Natural killer cell treated with Interleukin-12 subunit alpha and Interleukin-12 subunit beta and Interleukin-15 and Interleukin-18, amount 100 ng/mL, for 72 hours (primary cell): ENCODE measurements at regions not wholly inside any gene's neighbourhood (a gene's known extent, or its start where the extent isn't known, plus 50 kb on each side); places are given as distances from the start of the nearest gene placed in this dataset.

Experiments
- ATAC-seq, 2 donors: fragments of 150-1000 bp; cut with Tn5 transposase in 1 of 2; sonication (Bioruptor Pico), chemical (Tn5 transposase) in 1 of 2; 2 replicates each; pipeline ENCODE4 v1.10.0; 2021
- DNase-seq: peaks from one replicate; pipeline ENCODE4 v3.0.0; 2022; ENCODE audit warnings: low spot score
- H3K27ac Mint-ChIP-seq, 2 donors: 1 replicate in 1 of 2; 2 replicates in 1 of 2; pipeline ENCODE4 v1.8.0; 2022; ENCODE audit warnings: mixed read lengths in 2 of 2, mild to moderate bottlenecking in 1 of 2, moderate library complexity in 1 of 2
- H3K27me3 Mint-ChIP-seq, 2 donors: 1 replicate in 1 of 2; 2 replicates in 1 of 2; pipeline ENCODE4 v1.8.0; 2022; ENCODE audit warnings: mixed read lengths in 2 of 2
- H3K36me3 Mint-ChIP-seq: one replicate; pipeline ENCODE4 v1.8.0; 2022; ENCODE audit warnings: mixed read lengths
- H3K4me1 Mint-ChIP-seq, 2 donors: 1 replicate in 1 of 2; 2 replicates in 1 of 2; pipeline ENCODE4 v1.8.0; 2022; ENCODE audit warnings: low read depth in 2 of 2, mixed read lengths in 2 of 2, mild to moderate bottlenecking in 1 of 2
- H3K4me3 Mint-ChIP-seq: one replicate; pipeline ENCODE4 v1.8.0; 2022; ENCODE audit warnings: mixed read lengths
- H3K9me3 Mint-ChIP-seq: 2 replicates; pipeline ENCODE4 v1.8.0; 2022; ENCODE audit warnings: mixed read lengths

DNA sequence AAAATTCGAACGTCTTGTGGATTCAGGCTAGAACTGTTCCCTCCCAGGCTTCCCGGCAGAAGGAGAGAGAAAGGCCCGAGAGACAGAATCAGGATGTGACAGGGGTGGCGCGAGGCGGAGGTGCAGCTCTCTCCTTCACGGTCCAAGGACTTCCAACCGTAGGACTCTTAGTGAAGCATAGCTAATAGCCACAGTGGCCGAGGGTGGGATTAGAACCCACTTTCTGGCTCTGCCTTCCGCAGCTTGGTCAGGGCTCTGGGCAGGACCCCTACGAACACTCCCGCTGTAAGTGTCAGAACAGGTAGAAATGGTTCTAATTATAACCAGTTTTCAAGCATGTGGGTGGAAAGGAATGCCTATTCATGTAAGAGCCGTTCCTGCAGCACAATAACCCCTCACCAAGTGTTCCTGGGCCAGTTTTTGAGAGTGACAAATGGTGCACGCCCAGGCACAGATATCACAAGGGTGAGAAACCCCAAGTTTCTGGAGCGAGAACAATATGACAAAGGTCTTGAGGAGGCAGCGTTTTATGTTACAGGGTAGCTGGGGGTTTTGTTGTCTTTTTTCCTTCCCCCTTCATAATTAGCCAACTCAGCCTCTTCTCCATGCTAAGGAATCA is 86.4 kb downstream of the SYF2 start:
- Mint-ChIP-seq H3K4me1 (peaks cover 13 to 15% of the 10 kb centered on the region in 2 donors), H3K4me3 (no peak overlapping the region), H3K27ac (no peak overlapping the region), H3K27me3 (peaks cover 24 to 32% of the 10 kb centered on the region in 2 donors), H3K9me3 (no peaks in the 10 kb centered on the region), H3K36me3 (peaks cover 4% of the 10 kb centered on the region)
- ATAC-seq (no peak), DNase-seq (no peak)

DNA sequence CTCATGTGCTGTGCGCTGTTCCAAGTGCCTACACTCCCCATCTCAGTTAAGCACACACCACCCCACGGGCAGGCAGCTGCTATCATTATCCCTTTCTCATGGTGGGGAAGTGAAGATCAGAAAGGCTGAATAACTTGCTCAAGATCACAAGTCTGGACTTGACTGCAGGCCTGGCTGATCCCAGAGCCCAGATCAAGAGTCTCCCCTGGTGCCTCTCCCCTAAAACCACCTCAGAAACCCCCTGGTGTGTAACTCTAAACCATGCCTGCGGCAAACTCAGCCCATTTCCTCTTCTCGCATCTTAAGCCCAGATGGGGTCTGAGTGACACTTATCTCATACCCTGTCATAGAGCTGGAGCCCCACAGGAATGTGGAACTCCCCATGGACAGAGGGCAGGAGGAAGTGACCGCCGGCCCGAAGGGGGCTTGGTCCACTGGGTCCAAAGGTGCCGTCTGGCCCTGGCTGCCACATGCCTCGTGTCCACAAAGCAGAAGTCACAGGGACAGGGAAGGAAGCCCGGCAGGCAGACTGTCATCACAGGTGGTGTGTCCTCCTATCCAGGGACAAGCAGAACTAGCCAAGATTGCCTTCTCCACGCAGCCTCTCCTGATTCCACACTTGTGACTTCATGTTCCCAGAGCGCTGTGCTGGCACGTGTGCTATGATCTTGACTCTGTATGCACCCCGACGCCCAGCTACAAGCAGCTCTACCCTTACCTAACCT is 92.1 kb downstream of the SYF2 start:
- Mint-ChIP-seq H3K27ac (peak overlapping the region in 1 of 2 donors; percentile 80), H3K27me3 (peaks cover 19 to 33% of the 10 kb centered on the region in 2 donors), H3K9me3 (no peaks in the 10 kb centered on the region), H3K4me3 (peak overlapping the region; percentile 44), H3K36me3 (no peaks in the 10 kb centered on the region), H3K4me1 (peaks cover 11 to 25% of the 10 kb centered on the region in 2 donors)
- DNase-seq = peak; percentile 78
- ATAC-seq = peak; percentile 86 to 92

DNA sequence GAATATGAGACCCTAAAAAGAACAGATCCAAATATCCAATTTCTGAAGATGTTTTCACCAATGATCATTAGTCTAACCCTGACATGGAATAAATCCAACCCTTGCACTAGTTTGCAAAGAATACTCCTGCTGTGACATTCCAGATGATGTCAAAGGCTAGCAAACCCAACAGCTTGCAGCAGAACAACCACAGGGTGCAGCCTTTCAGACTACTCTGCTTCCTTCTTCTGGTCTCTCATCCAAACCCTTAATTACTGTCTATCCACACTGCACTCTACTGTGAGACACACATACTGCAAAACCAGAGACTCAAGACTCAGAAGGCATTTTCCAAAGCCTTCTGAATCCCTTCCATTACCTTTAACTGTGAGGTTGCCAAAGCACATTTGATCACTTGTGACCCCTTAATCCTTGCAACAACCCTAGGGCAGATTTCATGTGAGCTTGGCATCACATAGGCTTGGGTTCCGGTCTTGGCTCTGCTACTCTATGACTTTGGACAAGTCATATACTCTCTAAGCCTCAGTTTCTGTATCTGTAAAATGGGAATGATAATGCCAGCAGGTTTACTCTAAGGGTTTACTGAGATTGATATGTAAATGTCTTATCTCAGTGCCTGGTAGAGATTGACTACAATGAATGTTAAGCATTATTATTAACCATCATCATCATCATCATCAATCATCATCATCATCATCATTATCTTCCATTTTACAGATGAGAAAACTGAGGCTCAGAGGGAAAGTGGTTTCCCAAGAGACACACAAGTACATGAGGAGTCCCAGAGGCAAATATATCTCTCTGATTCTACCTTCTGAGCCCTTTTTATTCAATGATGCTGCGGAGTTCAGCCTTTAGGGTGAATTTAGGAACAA is 94.5 kb downstream of the SYF2 start:
- H3K4me3 Mint-ChIP-seq = no peak overlapping the region
- H3K4me1 Mint-ChIP-seq = peaks cover 11 to 25% of the 10 kb centered on the region in 2 donors
- no peak overlapping the region for H3K27ac Mint-ChIP-seq
- no peaks in the 10 kb centered on the region for H3K36me3 Mint-ChIP-seq
- DNase-seq (no peak), ATAC-seq (no peak)
- peaks cover 23 to 35% of the 10 kb centered on the region in 2 donors for H3K27me3 Mint-ChIP-seq
- no peaks in the 10 kb centered on the region for H3K9me3 Mint-ChIP-seq

DNA sequence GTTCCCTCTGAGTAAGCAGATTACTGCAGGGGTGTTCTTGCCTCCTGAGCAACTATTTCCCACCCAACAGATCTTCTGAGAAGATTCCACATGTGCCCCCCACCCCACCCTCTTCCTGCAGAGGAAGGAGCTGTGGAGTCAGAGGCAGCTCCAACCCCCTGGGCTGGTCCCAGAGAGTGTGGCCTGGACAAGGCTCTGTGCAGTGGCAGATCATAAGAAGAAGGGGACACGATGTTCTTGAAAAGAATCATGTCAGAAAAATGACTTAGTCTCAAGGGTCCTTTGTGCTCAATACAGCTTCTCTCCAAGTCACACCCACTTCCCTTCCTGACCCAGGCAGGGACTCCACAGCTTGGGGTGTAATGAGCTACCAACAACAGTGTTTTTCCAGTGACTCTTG is 95.2 kb downstream of the SYF2 start:
- DNase-seq (no peak), ATAC-seq (no peak)
- no peak overlapping the region for H3K27ac Mint-ChIP-seq
- H3K9me3 Mint-ChIP-seq = no peaks in the 10 kb centered on the region
- no peak overlapping the region for H3K4me3 Mint-ChIP-seq
- H3K27me3 Mint-ChIP-seq = peaks cover 18 to 35% of the 10 kb centered on the region in 2 donors
- H3K36me3 Mint-ChIP-seq = no peaks in the 10 kb centered on the region
- H3K4me1 Mint-ChIP-seq = peaks cover 11 to 25% of the 10 kb centered on the region in 2 donors

DNA sequence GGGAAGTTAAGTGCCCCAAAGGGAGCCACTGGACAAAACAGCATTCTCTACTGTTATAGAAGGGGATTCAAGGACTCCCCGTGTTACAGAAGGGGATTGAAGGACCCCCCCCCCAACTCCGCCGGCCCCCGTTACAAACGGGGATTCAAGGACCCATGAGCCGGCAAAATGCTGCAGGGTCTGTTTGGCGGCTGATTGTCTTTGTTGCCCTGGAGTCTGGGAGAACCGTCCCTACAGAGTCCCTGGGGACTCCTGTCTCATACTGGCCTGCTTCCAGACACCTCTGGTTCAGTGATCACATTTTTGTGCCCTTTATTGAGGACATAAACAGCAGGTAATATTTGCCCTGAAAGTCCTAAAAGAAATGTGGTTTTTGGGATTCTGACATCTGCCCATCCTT is 96.4 kb downstream of the SYF2 start:
- DNase-seq = no peak
- Mint-ChIP-seq H3K27ac (no peak overlapping the region), H3K9me3 (no peaks in the 10 kb centered on the region), H3K36me3 (no peaks in the 10 kb centered on the region), H3K27me3 (peaks cover 14 to 28% of the 10 kb centered on the region in 2 donors), H3K4me1 (peaks cover 11 to 21% of the 10 kb centered on the region in 2 donors), H3K4me3 (no peak overlapping the region)
- no peak for ATAC-seq

DNA sequence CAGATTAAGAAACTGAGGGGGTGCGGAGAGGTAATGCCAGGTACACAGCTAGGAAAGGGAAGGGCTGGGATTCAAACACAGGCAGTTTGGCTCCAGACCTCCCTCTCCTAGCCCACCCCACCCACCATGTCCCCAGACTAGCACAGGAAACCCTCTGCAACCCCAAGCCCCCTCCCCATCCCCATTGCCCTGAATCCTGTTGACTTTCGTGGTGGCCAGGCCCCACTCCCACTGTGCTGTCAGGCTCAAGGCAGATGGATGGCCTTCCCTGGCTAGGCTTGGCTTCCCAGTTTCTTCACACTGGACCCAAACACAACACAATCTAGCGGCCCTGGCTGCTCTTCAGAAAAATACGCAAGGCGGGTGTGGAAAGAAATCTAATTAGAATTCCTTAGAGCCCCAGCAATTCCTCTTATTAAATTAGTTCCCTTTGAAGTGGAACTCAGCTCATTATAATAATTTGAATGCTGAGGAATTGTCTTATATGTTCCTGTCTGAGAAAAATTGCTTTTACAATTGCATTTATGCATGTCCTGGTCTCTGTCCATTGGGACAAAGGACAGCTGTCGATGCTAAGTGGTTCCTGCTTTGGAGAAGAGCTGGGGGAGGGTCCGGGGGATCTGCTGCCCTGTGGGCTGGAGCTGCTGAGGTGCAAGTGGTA is 97.4 kb downstream of the SYF2 start:
- no peak overlapping the region for H3K27ac Mint-ChIP-seq
- DNase-seq (no peak), ATAC-seq (no peak)
- H3K27me3 Mint-ChIP-seq = peaks cover 12 to 21% of the 10 kb centered on the region in 2 donors
- H3K9me3 Mint-ChIP-seq = no peaks in the 10 kb centered on the region
- H3K36me3 Mint-ChIP-seq = no peaks in the 10 kb centered on the region
- H3K4me1 Mint-ChIP-seq = peaks cover under 1 to 12% of the 10 kb centered on the region in 2 donors
- H3K4me3 Mint-ChIP-seq = no peak overlapping the region

DNA sequence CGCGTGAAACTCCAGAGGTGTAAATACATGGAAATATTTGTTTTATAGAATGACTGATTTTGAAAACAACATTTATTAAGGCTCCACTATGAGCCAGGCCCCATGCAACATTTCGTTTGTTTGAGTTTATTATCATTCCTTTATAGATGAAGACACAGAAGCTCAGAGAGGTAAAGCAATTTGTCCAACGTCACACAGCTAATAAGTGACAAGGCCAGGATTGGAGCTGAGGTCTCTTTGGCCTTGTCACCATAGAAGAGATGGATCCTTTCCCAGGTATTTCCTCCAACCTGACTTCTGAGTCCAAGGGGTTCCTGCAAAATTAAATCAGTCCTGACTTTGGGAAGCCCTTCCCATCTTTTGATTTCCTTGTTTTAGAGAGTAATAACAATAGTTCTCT is 98.0 kb downstream of the SYF2 start:
- Mint-ChIP-seq H3K27ac (no peak overlapping the region), H3K36me3 (no peaks in the 10 kb centered on the region), H3K4me3 (no peak overlapping the region), H3K27me3 (peaks cover 11 to 15% of the 10 kb centered on the region in 2 donors), H3K4me1 (peaks cover 0 to 9% of the 10 kb centered on the region in 2 donors), H3K9me3 (no peaks in the 10 kb centered on the region)
- DNase-seq (no peak), ATAC-seq (no peak)

DNA sequence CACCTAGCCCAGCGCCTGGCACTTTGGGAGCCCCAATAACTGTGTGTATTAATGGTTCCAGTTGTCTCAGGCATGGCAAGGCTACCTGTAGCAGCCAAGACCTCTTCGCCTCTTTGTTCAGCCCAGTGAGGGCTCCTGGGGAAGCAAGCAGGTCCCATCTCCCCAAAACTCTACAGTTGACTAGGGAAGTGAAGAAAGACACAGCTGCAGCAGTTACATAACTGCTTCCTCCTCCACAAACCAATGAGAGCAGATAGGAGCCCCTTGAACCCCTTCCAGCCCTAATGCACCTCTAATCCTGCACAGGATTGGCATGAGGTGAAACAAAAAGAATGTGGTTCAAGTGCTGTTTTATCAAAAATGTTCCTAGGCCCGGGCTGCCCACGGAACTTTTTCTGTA is 100.5 kb downstream of the SYF2 start:
- Mint-ChIP-seq H3K27ac (no peak overlapping the region), H3K27me3 (peaks cover 6 to 11% of the 10 kb centered on the region in 2 donors), H3K4me3 (no peak overlapping the region), H3K4me1 (peaks cover 0 to 3% of the 10 kb centered on the region in 2 donors), H3K36me3 (no peaks in the 10 kb centered on the region), H3K9me3 (no peaks in the 10 kb centered on the region)
- no peak for DNase-seq
- ATAC-seq = no peak

DNA sequence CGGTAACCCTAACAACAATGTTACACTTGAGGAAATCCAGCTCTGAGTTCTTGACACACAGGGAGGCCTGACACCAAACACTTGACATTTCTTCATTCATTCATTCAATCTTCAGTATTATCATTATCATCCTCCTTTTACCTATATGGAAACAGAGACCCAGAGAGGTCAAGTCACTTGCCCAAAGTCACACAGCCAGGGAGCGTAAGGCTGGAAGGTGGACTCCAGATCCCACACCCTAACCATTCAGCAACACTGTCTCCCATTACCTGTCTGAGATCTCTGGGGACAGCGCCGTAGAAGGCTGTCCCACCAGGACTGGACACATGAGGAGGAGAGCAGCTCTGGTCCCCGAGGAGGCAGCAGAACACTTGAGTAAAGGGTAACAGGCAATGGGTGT is 101.4 kb downstream of the SYF2 start:
- peaks cover 3 to 8% of the 10 kb centered on the region in 2 donors for H3K27me3 Mint-ChIP-seq
- no peaks in the 10 kb centered on the region for H3K36me3 Mint-ChIP-seq
- no peak for DNase-seq
- no peak overlapping the region for H3K4me3 Mint-ChIP-seq
- no peaks in the 10 kb centered on the region for H3K4me1 Mint-ChIP-seq
- peak overlapping the region in 1 of 2 donors; percentile 13 for H3K27ac Mint-ChIP-seq
- no peak for ATAC-seq
- no peaks in the 10 kb centered on the region for H3K9me3 Mint-ChIP-seq

DNA sequence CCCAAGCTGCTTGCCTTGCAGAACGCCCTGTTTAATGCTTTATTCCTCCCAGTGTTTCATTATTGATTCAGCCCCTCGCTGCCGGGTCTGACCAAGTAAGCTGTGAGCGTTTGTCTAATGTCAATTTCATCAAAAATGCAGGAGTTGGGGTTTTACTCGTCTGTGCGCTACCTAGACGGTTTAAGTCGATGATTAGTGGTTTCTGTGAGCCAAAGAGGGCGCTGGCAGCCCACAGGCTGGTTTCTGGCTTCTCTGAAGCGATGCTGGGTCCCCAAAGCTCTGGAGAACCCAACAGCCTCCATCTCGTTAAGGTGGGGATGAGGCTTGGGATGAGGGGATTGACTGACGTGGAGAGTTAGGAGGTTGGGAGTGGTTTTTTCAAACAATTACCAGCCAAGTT is 102.9 kb downstream of the SYF2 start:
- H3K4me1 Mint-ChIP-seq = no peaks in the 10 kb centered on the region
- peaks cover 6 to 8% of the 10 kb centered on the region in 2 donors for H3K27me3 Mint-ChIP-seq
- DNase-seq = no peak
- no peak for ATAC-seq
- no peaks in the 10 kb centered on the region for H3K36me3 Mint-ChIP-seq
- H3K9me3 Mint-ChIP-seq = no peaks in the 10 kb centered on the region
- no peak overlapping the region for H3K27ac Mint-ChIP-seq
- H3K4me3 Mint-ChIP-seq = no peak overlapping the region

DNA sequence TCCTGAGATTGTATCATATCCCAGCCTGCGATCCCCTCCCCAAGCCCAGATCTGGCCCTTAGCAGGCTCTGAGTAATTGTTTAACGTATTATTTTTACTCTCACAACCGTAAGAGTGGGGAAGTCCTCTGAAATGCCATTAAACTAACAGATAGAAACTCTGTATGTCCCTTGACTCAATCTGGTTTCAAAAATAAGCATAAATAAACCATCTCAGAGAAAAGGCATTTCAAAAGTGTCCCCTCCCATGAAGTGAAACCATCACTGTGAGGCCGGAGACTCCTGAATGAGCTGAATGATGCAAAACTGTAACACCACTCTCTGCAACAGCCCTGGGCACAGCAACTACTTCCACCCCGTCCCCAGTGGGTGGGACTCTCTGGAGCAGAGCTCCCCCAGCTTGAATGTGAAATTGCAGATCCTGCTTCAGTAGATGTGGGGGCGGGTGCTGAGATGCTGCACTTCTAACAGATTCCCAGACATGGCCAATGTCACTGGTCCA is 104.1 kb downstream of the SYF2 start:
- Mint-ChIP-seq H3K9me3 (no peaks in the 10 kb centered on the region), H3K27ac (no peak overlapping the region), H3K36me3 (no peaks in the 10 kb centered on the region), H3K4me1 (no peaks in the 10 kb centered on the region), H3K4me3 (no peak overlapping the region), H3K27me3 (peaks cover 4 to 5% of the 10 kb centered on the region in 2 donors)
- ATAC-seq = peak in 1 of 2 donors; percentile 45
- DNase-seq = no peak

DNA sequence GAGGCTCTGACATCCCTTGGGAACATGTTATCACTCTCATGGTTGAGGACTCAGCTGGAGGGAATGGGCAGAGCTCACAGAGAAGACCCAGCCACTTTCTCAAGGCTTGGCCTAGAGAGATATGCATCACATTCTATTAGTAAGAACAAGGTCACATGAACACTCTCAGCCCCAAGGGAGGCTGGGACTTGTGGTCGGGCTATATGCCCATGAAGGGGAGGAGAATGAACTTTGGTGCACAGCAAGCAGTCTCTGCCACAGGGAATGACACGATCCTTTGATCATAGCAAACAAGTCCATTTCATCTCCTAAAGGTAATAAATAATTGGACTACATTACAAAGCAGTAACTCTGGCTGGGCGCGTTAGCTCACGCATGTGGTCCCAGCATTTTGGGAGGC is 105.7 kb downstream of the SYF2 start:
- DNase-seq (no peak), ATAC-seq (no peak)
- Mint-ChIP-seq H3K4me1 (no peaks in the 10 kb centered on the region), H3K36me3 (no peaks in the 10 kb centered on the region), H3K27me3 (peaks cover 0 to 2% of the 10 kb centered on the region in 2 donors), H3K27ac (no peak overlapping the region), H3K4me3 (no peak overlapping the region), H3K9me3 (no peaks in the 10 kb centered on the region)

DNA sequence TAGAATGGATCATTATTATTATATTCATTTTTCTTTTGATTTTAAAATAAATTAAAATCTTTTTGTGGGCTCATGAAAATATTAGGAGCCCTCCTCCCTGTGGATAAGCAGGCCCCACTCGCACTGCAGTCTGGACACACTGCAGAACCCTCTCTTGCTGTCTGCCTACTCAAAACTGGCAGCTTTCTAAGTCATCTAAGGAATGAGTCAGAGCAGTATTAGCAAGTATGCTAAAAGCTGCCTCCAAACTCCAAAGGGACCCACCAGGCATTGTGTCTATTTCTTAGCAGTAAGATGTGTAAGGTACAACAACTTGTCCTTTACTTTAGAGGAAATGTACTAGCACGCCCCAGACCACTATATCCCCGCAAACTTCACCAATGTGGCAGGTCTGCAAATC is 108.8 kb downstream of the SYF2 start:
- H3K9me3 Mint-ChIP-seq = no peaks in the 10 kb centered on the region
- ATAC-seq = peak; percentile 50 to 84
- H3K4me1 Mint-ChIP-seq = peaks cover 7 to 9% of the 10 kb centered on the region in 2 donors
- H3K27ac Mint-ChIP-seq = no peak overlapping the region
- no peak for DNase-seq
- H3K36me3 Mint-ChIP-seq = no peaks in the 10 kb centered on the region
- peaks cover 0 to 2% of the 10 kb centered on the region in 2 donors for H3K27me3 Mint-ChIP-seq
- H3K4me3 Mint-ChIP-seq = no peak overlapping the region
